Osteocyte (in vitro differentiated cells): ENCODE measurements at regions not wholly inside any gene's neighbourhood (a gene's known extent, or its start where the extent isn't known, plus 50 kb on each side); places are given as distances from the start of the nearest gene placed in this dataset.
"Not testable (repeated sequence)": the region's sequence is repeated elsewhere in the genome, so short reads cannot be mapped to it uniquely, and the experiment has no call there.

Experiments
- DNase-seq: peaks from one replicate; pipeline ENCODE4 v3.0.0; 2021; ENCODE audit warnings: mixed read lengths; ENCODE audit not compliant: unreplicated experiment; ENCODE audit errors: extremely low spot score
- H3K27ac Mint-ChIP-seq: one replicate; pipeline ENCODE4 v1.8.0; 2021; ENCODE audit warnings: mild to moderate bottlenecking, mixed read lengths; ENCODE audit not compliant: unreplicated experiment
- H3K27me3 Mint-ChIP-seq: one replicate; pipeline ENCODE4 v1.8.0; 2021; ENCODE audit warnings: mixed read lengths; ENCODE audit not compliant: unreplicated experiment
- H3K36me3 Mint-ChIP-seq: one replicate; pipeline ENCODE4 v1.8.0; 2021; ENCODE audit warnings: mixed read lengths; ENCODE audit not compliant: unreplicated experiment
- H3K4me1 Mint-ChIP-seq: one replicate; pipeline ENCODE4 v1.8.0; 2021; ENCODE audit warnings: mixed read lengths; ENCODE audit not compliant: unreplicated experiment
- H3K4me3 Mint-ChIP-seq: one replicate; pipeline ENCODE4 v1.8.0; 2021; ENCODE audit warnings: mild to moderate bottlenecking, moderate library complexity, mixed read lengths; ENCODE audit not compliant: unreplicated experiment
- H3K9me3 Mint-ChIP-seq: one replicate; pipeline ENCODE4 v1.8.0; 2021; ENCODE audit warnings: mixed read lengths; ENCODE audit not compliant: unreplicated experiment
- CTCF ChIP-seq: fragments of 200-600 bp; sonication (generic); IDR thresholded peaks from 2 replicates; pipeline ENCODE4 v1.5.0; 2021; ENCODE audit warnings: antibody characterized with exemption, mild to moderate bottlenecking, moderate library complexity

- Mint-ChIP-seq H3K4me1 (no peaks in the 10 kb centered on the region), H3K9me3 (peaks cover 25% of the 10 kb centered on the region), H3K27ac (no peak overlapping the region), H3K27me3 (no peaks in the 10 kb centered on the region), H3K36me3 (no peaks in the 10 kb centered on the region), H3K4me3 (no peak overlapping the region)
- TF ChIP-seq CTCF = no peak
- DNase-seq = no peak
These were observed 997.0 kb downstream of the GATA3 start for GRCh38 chr10:9051328-9051974.

- DNase-seq = no peak
- Mint-ChIP-seq H3K36me3 (no peaks in the 10 kb centered on the region), H3K4me3 (no peak overlapping the region), H3K27me3 (no peaks in the 10 kb centered on the region), H3K27ac (no peak overlapping the region), H3K4me1 (no peaks in the 10 kb centered on the region), H3K9me3 (peaks cover 22% of the 10 kb centered on the region)
- no peak for TF ChIP-seq CTCF
These were observed 998.3 kb downstream of the GATA3 start for GRCh38 chr10:9052767-9053166.

- H3K4me3 Mint-ChIP-seq = no peak overlapping the region
- H3K4me1 Mint-ChIP-seq = no peaks in the 10 kb centered on the region
- H3K36me3 Mint-ChIP-seq = no peaks in the 10 kb centered on the region
- peaks cover 11% of the 10 kb centered on the region for H3K9me3 Mint-ChIP-seq
- H3K27me3 Mint-ChIP-seq = no peaks in the 10 kb centered on the region
- DNase-seq = no peak
- no peak for TF ChIP-seq CTCF
- H3K27ac Mint-ChIP-seq = no peak overlapping the region
These were observed 1002.0 kb downstream of the GATA3 start for GRCh38 chr10:9056521-9056920.

GRCh38 chr10:9057293-9057692 is 1002.8 kb downstream of the GATA3 start:
- H3K36me3 Mint-ChIP-seq, H3K27ac Mint-ChIP-seq, H3K4me1 Mint-ChIP-seq, H3K9me3 Mint-ChIP-seq, H3K4me3 Mint-ChIP-seq, H3K27me3 Mint-ChIP-seq, DNase-seq: not testable (repeated sequence)

- H3K27ac Mint-ChIP-seq = no peak overlapping the region
- H3K36me3 Mint-ChIP-seq = no peaks in the 10 kb centered on the region
- no peaks in the 10 kb centered on the region for H3K27me3 Mint-ChIP-seq
- no peak overlapping the region for H3K4me3 Mint-ChIP-seq
- no peaks in the 10 kb centered on the region for H3K4me1 Mint-ChIP-seq
- H3K9me3 Mint-ChIP-seq = peaks cover 5% of the 10 kb centered on the region
- no peak for TF ChIP-seq CTCF
- no peak for DNase-seq
These were observed 1005.8 kb downstream of the GATA3 start for GRCh38 chr10:9060314-9060713.

GRCh38 chr10:9061871-9062270 is 1007.4 kb downstream of the GATA3 start:
- DNase-seq = no peak
- no peaks in the 10 kb centered on the region for H3K36me3 Mint-ChIP-seq
- no peak overlapping the region for H3K4me3 Mint-ChIP-seq
- no peaks in the 10 kb centered on the region for H3K4me1 Mint-ChIP-seq
- H3K9me3 Mint-ChIP-seq = peaks cover 10% of the 10 kb centered on the region
- no peak for TF ChIP-seq CTCF
- no peaks in the 10 kb centered on the region for H3K27me3 Mint-ChIP-seq
- H3K27ac Mint-ChIP-seq = no peak overlapping the region
